OCI-LY7 (cell line): ENCODE measurements at regions not wholly inside any gene's neighbourhood (a gene's known extent, or its start where the extent isn't known, plus 50 kb on each side); places are given as distances from the start of the nearest gene placed in this dataset.

Source experiments
- CTCF ChIP-seq: fragments of 200-600 bp; sonication (generic); conservative IDR thresholded peaks from 2 replicates; pipeline ENCODE4 v1.5.1; 2014; ENCODE audit warnings: mild to moderate bottlenecking, antibody characterized with exemption, low read length, moderate library complexity, mixed read lengths
- EZH2phosphoT487 ChIP-seq: fragments of 200-600 bp; sonication (generic); IDR thresholded peaks from 2 replicates; pipeline ENCODE4 v1.6.1; 2018; ENCODE audit warnings: low read depth, borderline replicate concordance, mild to moderate bottlenecking, mixed run types, antibody characterized with exemption, low read length, moderate library complexity, mixed read lengths

GRCh38 chr3:65158023-65158422, 470.2 kb upstream of the ADAMTS9 start:
- TF ChIP-seq CTCF = no peak
- no peak for TF ChIP-seq EZH2phosphoT487
